ENCODE measurements at regions not wholly inside any gene's neighbourhood (a gene's known extent, or its start where the extent isn't known, plus 50 kb on each side); places are given as distances from the start of the nearest gene placed in this dataset.
A peak's percentile ranks its signal among the peaks of the same experiment; 100 is the strongest.

- DNase-seq (ENCODE audit: low read depth in 4 of 4, low spot score in 2 of 4) = no peak
Observed at GRCh38 chr3:22208844-22209243, 457.8 kb upstream of the ZNF385D start.

GRCh38 chr3:22209578-22209977, 458.6 kb upstream of the ZNF385D start:
- no peak for DNase-seq (ENCODE audit: low read depth in 4 of 4, low spot score in 2 of 4)

- no peak for DNase-seq (ENCODE audit: low read depth in 4 of 4, low spot score in 2 of 4)
Observed at GRCh38 chr3:22210693-22211092, 459.7 kb upstream of the ZNF385D start.

GRCh38 chr3:22216601-22217000, 465.6 kb upstream of the ZNF385D start:
- DNase-seq (ENCODE audit: low read depth in 4 of 4, low spot score in 2 of 4) = no peak

GRCh38 chr3:22225161-22225560, 474.2 kb upstream of the ZNF385D start:
- no peak for DNase-seq (ENCODE audit: low read depth in 4 of 4, low spot score in 2 of 4)

GRCh38 chr3:22228705-22229104, 477.7 kb upstream of the ZNF385D start:
- no peak for DNase-seq (ENCODE audit: low read depth in 4 of 4, low spot score in 2 of 4)

GRCh38 chr3:22231061-22231460, 480.1 kb upstream of the ZNF385D start:
- DNase-seq (ENCODE audit: low read depth in 4 of 4, low spot score in 2 of 4) = no peak

- no peak for DNase-seq (ENCODE audit: low read depth in 4 of 4, low spot score in 2 of 4)
Observed at GRCh38 chr3:22236490-22237270, 485.7 kb upstream of the ZNF385D start.

- DNase-seq (ENCODE audit: low read depth in 4 of 4, low spot score in 2 of 4) = no peak
Observed at GRCh38 chr3:22239011-22239410, 488.0 kb upstream of the ZNF385D start.

GRCh38 chr3:22241110-22241509, 490.1 kb upstream of the ZNF385D start:
- DNase-seq (ENCODE audit: low read depth in 4 of 4, low spot score in 2 of 4) = no peak

GRCh38 chr3:22244761-22245521, 493.9 kb upstream of the ZNF385D start:
- no peak for DNase-seq (ENCODE audit: low read depth in 4 of 4, low spot score in 2 of 4)

- DNase-seq (ENCODE audit: low read depth in 4 of 4, low spot score in 2 of 4) = no peak
Observed at GRCh38 chr3:22245811-22246583, 495.0 kb upstream of the ZNF385D start.

- no peak for DNase-seq (ENCODE audit: low read depth in 4 of 4, low spot score in 2 of 4)
Observed at GRCh38 chr3:22249658-22250057, 498.6 kb upstream of the ZNF385D start.

GRCh38 chr3:22257252-22257651, 506.2 kb upstream of the ZNF385D start:
- no peak for DNase-seq (ENCODE audit: low read depth in 4 of 4, low spot score in 2 of 4)

- no peak for DNase-seq (ENCODE audit: low read depth in 4 of 4, low spot score in 2 of 4)
Observed at GRCh38 chr3:22262386-22262785, 511.4 kb upstream of the ZNF385D start.

- DNase-seq (ENCODE audit: low read depth in 4 of 4, low spot score in 2 of 4) = no peak
Observed at GRCh38 chr3:22263042-22263441, 512.0 kb upstream of the ZNF385D start.

GRCh38 chr3:22265403-22265802, 514.4 kb upstream of the ZNF385D start:
- no peak for DNase-seq (ENCODE audit: low read depth in 4 of 4, low spot score in 2 of 4)

GRCh38 chr3:22269831-22270230, 518.8 kb upstream of the ZNF385D start:
- peak in 1 of 4 donors; percentile 9 for DNase-seq (ENCODE audit: low read depth in 4 of 4, low spot score in 2 of 4)

- no peak for DNase-seq (ENCODE audit: low read depth in 4 of 4, low spot score in 2 of 4)
Observed at GRCh38 chr3:22276351-22276750, 525.3 kb upstream of the ZNF385D start.

- no peak for DNase-seq (ENCODE audit: low read depth in 4 of 4, low spot score in 2 of 4)
Observed at GRCh38 chr3:22284559-22284958, 533.5 kb upstream of the ZNF385D start.

- DNase-seq (ENCODE audit: low read depth in 4 of 4, low spot score in 2 of 4) = no peak
Observed at GRCh38 chr3:22288756-22289155, 537.7 kb upstream of the ZNF385D start.
